CD14-positive monocyte (primary cell): ENCODE measurements at regions not wholly inside any gene's neighbourhood (a gene's known extent, or its start where the extent isn't known, plus 50 kb on each side); places are given as distances from the start of the nearest gene placed in this dataset.
"Not testable (repeated sequence)": the region's sequence is repeated elsewhere in the genome, so short reads cannot be mapped to it uniquely, and the experiment has no call there.

ENCODE experiments used
- DNase-seq, 3 donors: peaks; one replicate each; pipeline ENCODE4 v3.0.0-alpha.2; 2011 to 2022
- H2AFZ ChIP-seq: 2 replicates; pipeline ENCODE4 v1.6.0; 2012; ENCODE audit warnings: mild to moderate bottlenecking, low read depth, low read length, inconsistent platforms; ENCODE audit not compliant: insufficient read depth, poor library complexity, severe bottlenecking
- H3K27ac ChIP-seq, 2 donors: 1 replicate in 1 of 2; 2 replicates in 1 of 2; pipeline ENCODE4 v1.5.1; 2012 to 2013; ENCODE audit warnings: low read length in 2 of 2, control low read depth in 1 of 2, inconsistent platforms in 1 of 2, low read depth in 1 of 2, mild to moderate bottlenecking in 1 of 2
- H3K27me3 ChIP-seq, 2 donors: one replicate each; pipeline versions ENCODE4 v1.6.0 to v1.6.1; 2011 to 2013; ENCODE audit warnings: low read length in 2 of 2; ENCODE audit not compliant: control insufficient read depth in 2 of 2, insufficient read depth in 2 of 2
- H3K36me3 ChIP-seq, 2 donors: replicated peaks in 1 of 2; 1 replicate in 1 of 2; 2 replicates in 1 of 2; pipeline versions ENCODE4 v1.5.1 to v1.6.1; 2012 to 2013; ENCODE audit warnings: low read length in 2 of 2, control low read depth in 1 of 2, inconsistent platforms in 1 of 2, mild to moderate bottlenecking in 1 of 2; ENCODE audit not compliant: insufficient read depth in 2 of 2, control insufficient read depth in 1 of 2
- H3K4me1 ChIP-seq, 2 donors: 1 replicate in 1 of 2; 2 replicates in 1 of 2; pipeline versions ENCODE4 v1.5.1 to v1.6.1; 2012 to 2013; ENCODE audit warnings: low read length in 2 of 2, control low read depth in 1 of 2, inconsistent platforms in 1 of 2, mild to moderate bottlenecking in 1 of 2, moderate library complexity in 1 of 2; ENCODE audit not compliant: insufficient read depth in 2 of 2, control insufficient read depth in 1 of 2
- H3K4me2 ChIP-seq: replicated peaks from 2 replicates; pipeline ENCODE3; 2012; ENCODE audit warnings: low read length, moderate library complexity, mild to moderate bottlenecking; ENCODE audit not compliant: poor library complexity, severe bottlenecking; ENCODE audit errors: extremely low read depth
- H3K4me3 ChIP-seq, 3 experiments: fragments of 200-600 bp in 1 of 3; sonication (generic) in 1 of 3; replicated peaks in 1 of 3; 1 replicate in 2 of 3; 2 replicates in 1 of 3; pipeline ENCODE4 v1.5.1; 2011 to 2013; ENCODE audit warnings: low read length in 3 of 3, mild to moderate bottlenecking in 3 of 3, control low read depth in 2 of 3, low read depth in 2 of 3, inconsistent platforms in 1 of 3, moderate library complexity in 1 of 3
- H3K79me2 ChIP-seq: 2 replicates; pipeline ENCODE4 v1.6.0; 2012; ENCODE audit warnings: mild to moderate bottlenecking, control low read depth, inconsistent platforms, low read length, moderate library complexity; ENCODE audit not compliant: insufficient read depth
- H3K9ac ChIP-seq: 2 replicates; pipeline ENCODE4 v1.6.0; 2017; ENCODE audit warnings: low read length, mild to moderate bottlenecking; ENCODE audit not compliant: insufficient read depth, poor library complexity, severe bottlenecking
- H3K9me3 ChIP-seq, 2 donors: replicated peaks in 1 of 2; 1 replicate in 1 of 2; 2 replicates in 1 of 2; pipeline versions ENCODE4 v1.5.1 to v1.6.1; 2012 to 2013; ENCODE audit warnings: low read length in 2 of 2, control low read depth in 1 of 2; ENCODE audit not compliant: control insufficient read depth in 1 of 2, insufficient read depth in 1 of 2
- H4K20me1 ChIP-seq: 2 replicates; pipeline ENCODE4 v1.6.0; 2012; ENCODE audit warnings: mild to moderate bottlenecking, low read length, control low read depth, moderate library complexity; ENCODE audit not compliant: insufficient read depth
- H3K27ac Mint-ChIP-seq, 7 donors: one replicate each; pipeline ENCODE4 v1.8.0; 2020; ENCODE audit warnings: mild to moderate bottlenecking in 7 of 7, mixed read lengths in 7 of 7, moderate library complexity in 6 of 7, inconsistent platforms in 2 of 7
- H3K27me3 Mint-ChIP-seq, 3 donors: one replicate each; pipeline ENCODE4 v1.8.0; 2021 to 2022; ENCODE audit warnings: low read depth in 3 of 3, mild to moderate bottlenecking in 3 of 3, mixed read lengths in 3 of 3, moderate library complexity in 3 of 3, inconsistent platforms in 1 of 3
- H3K36me3 Mint-ChIP-seq, 2 donors: one replicate each; pipeline ENCODE4 v1.8.0; 2020; ENCODE audit warnings: mixed read lengths in 2 of 2, inconsistent platforms in 1 of 2, mild to moderate bottlenecking in 1 of 2
- H3K4me1 Mint-ChIP-seq: one replicate; pipeline ENCODE4 v1.8.0; 2020; ENCODE audit warnings: mild to moderate bottlenecking, mixed read lengths
- H3K4me3 Mint-ChIP-seq, 2 donors: one replicate each; pipeline ENCODE4 v1.8.0; 2020; ENCODE audit warnings: mild to moderate bottlenecking in 2 of 2, mixed read lengths in 2 of 2, moderate library complexity in 1 of 2
- H3K9me3 Mint-ChIP-seq, 7 donors: one replicate each; pipeline ENCODE4 v1.8.0; 2020 to 2022; ENCODE audit warnings: mixed read lengths in 7 of 7, mild to moderate bottlenecking in 6 of 7, moderate library complexity in 6 of 7, inconsistent platforms in 2 of 7
- WGBS: methylation state at CpG from one replicate; pipeline ENCODE4 v1.1.5; 2013; ENCODE audit warnings: missing lambda C conversion rate; ENCODE audit not compliant: insufficient coverage; 5-methylcytosine and 5-hydroxymethylcytosine counted together
- intact Hi-C, 2 donors: fragments of 100-400 bp; cut with micrococcal nuclease; formaldehyde crosslinking; loops; one replicate each; pipeline versions ENCODE4 v1.15.0 to v1.15.1; 2023
- TF ChIP-seq, protein P1 (sequence below): fragments of 200-600 bp; IDR thresholded peaks from one replicate; pipeline ENCODE4 v1.8.0; 2022; ENCODE audit warnings: antibody characterized with exemption, mild to moderate bottlenecking

DNA sequence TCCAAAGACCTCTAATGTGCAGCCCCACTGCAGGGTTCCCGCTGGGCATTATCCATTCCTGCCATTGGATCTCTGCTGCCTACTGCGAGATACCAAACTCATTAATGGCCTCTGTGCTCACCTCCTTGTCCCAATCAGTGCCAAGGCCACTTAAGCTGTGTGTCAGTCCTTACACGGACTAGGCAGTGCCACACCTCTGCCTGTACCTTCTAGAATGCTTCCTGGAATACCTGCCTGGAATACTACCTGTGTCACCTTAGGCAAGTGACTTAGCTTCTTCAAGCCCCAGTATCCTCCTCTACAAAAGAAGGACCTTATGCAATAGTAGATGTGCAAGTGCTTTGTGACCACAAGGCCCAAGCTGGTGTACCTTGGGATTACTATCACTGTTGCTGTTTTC is 100.1 kb downstream of the FOXD2 start:
- peaks cover 0 to 8% of the 10 kb centered on the region in 2 donors for H3K9me3 ChIP-seq
- no peaks in the 10 kb centered on the region for H3K36me3 ChIP-seq
- no peaks in the 10 kb centered on the region for H3K4me1 ChIP-seq
- DNase-seq = no peak
- H3K4me1 Mint-ChIP-seq = peaks cover 2% of the 10 kb centered on the region
- no peak overlapping the region for H3K4me2 ChIP-seq
- TF ChIP-seq, protein P1, sequence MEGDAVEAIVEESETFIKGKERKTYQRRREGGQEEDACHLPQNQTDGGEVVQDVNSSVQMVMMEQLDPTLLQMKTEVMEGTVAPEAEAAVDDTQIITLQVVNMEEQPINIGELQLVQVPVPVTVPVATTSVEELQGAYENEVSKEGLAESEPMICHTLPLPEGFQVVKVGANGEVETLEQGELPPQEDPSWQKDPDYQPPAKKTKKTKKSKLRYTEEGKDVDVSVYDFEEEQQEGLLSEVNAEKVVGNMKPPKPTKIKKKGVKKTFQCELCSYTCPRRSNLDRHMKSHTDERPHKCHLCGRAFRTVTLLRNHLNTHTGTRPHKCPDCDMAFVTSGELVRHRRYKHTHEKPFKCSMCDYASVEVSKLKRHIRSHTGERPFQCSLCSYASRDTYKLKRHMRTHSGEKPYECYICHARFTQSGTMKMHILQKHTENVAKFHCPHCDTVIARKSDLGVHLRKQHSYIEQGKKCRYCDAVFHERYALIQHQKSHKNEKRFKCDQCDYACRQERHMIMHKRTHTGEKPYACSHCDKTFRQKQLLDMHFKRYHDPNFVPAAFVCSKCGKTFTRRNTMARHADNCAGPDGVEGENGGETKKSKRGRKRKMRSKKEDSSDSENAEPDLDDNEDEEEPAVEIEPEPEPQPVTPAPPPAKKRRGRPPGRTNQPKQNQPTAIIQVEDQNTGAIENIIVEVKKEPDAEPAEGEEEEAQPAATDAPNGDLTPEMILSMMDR = no peak
- H3K27me3 Mint-ChIP-seq = peaks cover 26 to 42% (median 29%) of the 10 kb centered on the region in 3 donors
- peaks cover 3 to 13% (median 10%) of the 10 kb centered on the region in 7 donors for H3K9me3 Mint-ChIP-seq
- 72% methylated on average over 2 of the region's 3 CpGs for WGBS
- H3K4me3 Mint-ChIP-seq = no peak overlapping the region
- H4K20me1 ChIP-seq = no peaks in the 10 kb centered on the region
- no peaks in the 10 kb centered on the region for H3K36me3 Mint-ChIP-seq
- no peak overlapping the region for H3K4me3 ChIP-seq
- no peak overlapping the region for H3K27ac ChIP-seq
- no peak overlapping the region for H3K27ac Mint-ChIP-seq
- H3K9ac ChIP-seq = no peak overlapping the region
- peaks cover 20% of the 10 kb centered on the region in 2 donors for H3K27me3 ChIP-seq
- no peaks in the 10 kb centered on the region for H3K79me2 ChIP-seq
- H2AFZ ChIP-seq = no peak overlapping the region
- intact Hi-C loops = no loop called here

DNA sequence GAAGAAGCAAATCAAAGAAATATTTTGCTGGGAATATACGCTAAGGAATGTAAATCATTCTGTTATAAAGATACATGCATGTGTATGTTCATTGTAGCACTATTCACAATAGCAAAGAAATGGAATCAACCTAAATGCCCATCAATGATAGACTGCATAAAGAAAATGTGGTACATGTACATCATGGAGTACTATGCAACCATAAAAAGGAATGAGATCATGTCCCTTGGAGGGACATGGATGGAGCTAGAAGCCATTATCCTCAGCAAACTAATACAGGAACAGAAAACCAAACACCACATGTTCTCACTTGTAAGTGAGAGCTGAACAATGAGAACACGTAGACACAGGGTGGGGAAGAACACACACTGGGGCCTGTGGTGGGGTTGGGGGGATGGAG is 100.7 kb downstream of the FOXD2 start:
- no CpG with 5 or more reads among the region's 2 CpGs for WGBS
- H3K4me1 ChIP-seq, H4K20me1 ChIP-seq, H3K9ac ChIP-seq, H3K27ac ChIP-seq, H3K4me1 Mint-ChIP-seq, H2AFZ ChIP-seq, H3K4me2 ChIP-seq, intact Hi-C loops, H3K36me3 Mint-ChIP-seq, H3K36me3 ChIP-seq, DNase-seq, H3K9me3 ChIP-seq, H3K4me3 ChIP-seq, H3K79me2 ChIP-seq, H3K4me3 Mint-ChIP-seq, H3K27ac Mint-ChIP-seq: not testable (repeated sequence)
- peaks cover 16% of the 10 kb centered on the region in 2 donors for H3K27me3 ChIP-seq
- peaks cover 22 to 36% (median 23%) of the 10 kb centered on the region in 3 donors for H3K27me3 Mint-ChIP-seq
- H3K9me3 Mint-ChIP-seq = peaks cover 3 to 17% (median 10%) of the 10 kb centered on the region in 7 donors

DNA sequence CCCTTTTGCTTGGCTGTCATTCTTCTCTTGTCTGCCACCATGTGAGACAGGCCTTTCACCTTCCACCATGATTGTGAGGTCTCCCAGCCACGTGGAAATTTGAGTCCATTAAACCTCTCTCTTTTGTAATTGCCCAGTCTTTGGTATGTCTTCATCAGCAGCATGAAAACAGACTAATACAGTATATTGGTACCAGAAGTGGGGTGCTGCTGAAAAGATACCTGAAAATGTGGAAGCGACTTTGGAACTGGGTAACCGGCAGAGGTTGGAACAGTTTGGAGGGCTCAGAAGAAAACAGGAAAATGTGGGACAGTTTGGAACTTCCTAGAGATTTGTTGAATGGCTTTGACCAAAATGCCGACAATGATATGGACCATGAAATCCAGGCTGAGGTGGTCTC is 103.9 kb downstream of the FOXD2 start:
- H2AFZ ChIP-seq, H3K36me3 Mint-ChIP-seq, H3K27me3 ChIP-seq, intact Hi-C loops, H3K9me3 ChIP-seq, H3K4me1 Mint-ChIP-seq, H3K4me2 ChIP-seq, H3K4me3 ChIP-seq, H3K27ac ChIP-seq, H3K4me3 Mint-ChIP-seq, H3K36me3 ChIP-seq, H3K4me1 ChIP-seq, H4K20me1 ChIP-seq, DNase-seq, H3K79me2 ChIP-seq, H3K27ac Mint-ChIP-seq, H3K9ac ChIP-seq: not testable (repeated sequence)
- Mint-ChIP-seq H3K9me3 (peaks cover 3 to 15% (median 9%) of the 10 kb centered on the region in 7 donors), H3K27me3 (peaks cover 4 to 16% (median 11%) of the 10 kb centered on the region in 3 donors)
- WGBS = 97% methylated on average over 3 of the region's 4 CpGs

DNA sequence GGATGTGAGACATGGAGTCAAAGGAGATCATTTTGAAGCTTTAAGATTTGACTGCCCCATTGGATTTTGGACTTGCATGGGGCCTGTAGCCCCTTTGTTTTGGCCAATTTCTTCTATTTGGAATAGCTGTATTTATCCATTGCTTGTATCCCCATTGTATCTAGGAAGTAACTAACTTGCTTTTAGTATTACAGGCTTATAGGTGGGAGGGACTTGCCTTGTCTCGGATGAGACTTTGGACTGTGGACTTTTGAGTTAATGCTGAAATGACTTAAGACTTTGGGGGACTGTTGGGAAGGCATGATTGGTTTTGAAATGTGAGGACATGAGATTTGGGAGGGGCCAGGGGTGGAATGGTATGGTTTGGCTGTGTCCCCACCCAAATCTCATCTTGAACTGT is 105.2 kb downstream of the FOXD2 start:
- H2AFZ ChIP-seq, H3K4me3 Mint-ChIP-seq, H3K36me3 Mint-ChIP-seq, intact Hi-C loops, H3K4me1 ChIP-seq, H3K4me3 ChIP-seq, H3K27ac Mint-ChIP-seq, H3K79me2 ChIP-seq, H3K9ac ChIP-seq, H3K27me3 ChIP-seq, H4K20me1 ChIP-seq, H3K36me3 ChIP-seq, H3K4me2 ChIP-seq, H3K4me1 Mint-ChIP-seq, H3K27ac ChIP-seq, DNase-seq, H3K9me3 ChIP-seq: not testable (repeated sequence)
- peaks cover 3 to 15% (median 9%) of the 10 kb centered on the region in 7 donors for H3K9me3 Mint-ChIP-seq
- WGBS = 100% methylated on average over 1 of the region's 1 CpG
- peaks cover 0 to 14% (median 11%) of the 10 kb centered on the region in 3 donors for H3K27me3 Mint-ChIP-seq
